Putamen (tissue), 1 donor: ENCODE measurements at regions not wholly inside any gene's neighbourhood (a gene's known extent, or its start where the extent isn't known, plus 50 kb on each side); places are given as distances from the start of the nearest gene placed in this dataset.

Experiments
- DNase-seq: peaks from one replicate; pipeline ENCODE4 v3.0.0-alpha.2; 2016; ENCODE audit warnings: low spot score

- DNase-seq: no peak
Observed at GRCh38 chr18:61082976-61083630, 250.1 kb upstream of the CDH20 start.

DNA sequence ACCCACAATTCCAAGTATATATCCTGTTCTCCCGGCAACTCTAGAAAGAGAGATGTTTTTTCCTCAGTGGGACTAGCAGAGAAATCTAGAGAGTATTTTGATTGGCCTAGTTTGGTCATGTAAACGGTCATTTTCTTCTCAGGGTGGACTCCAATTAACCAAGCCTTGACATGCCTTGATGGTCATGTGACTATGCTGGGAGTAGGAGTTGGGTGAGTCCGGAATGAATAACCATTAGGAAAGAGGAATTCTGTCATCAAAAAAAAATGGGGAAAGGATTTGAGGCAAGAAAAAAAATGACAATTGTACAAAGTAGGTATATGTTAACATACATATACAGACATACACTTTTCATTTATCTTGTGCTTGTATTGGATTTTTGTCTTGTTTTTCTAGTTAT, 248.2 kb upstream of the CDH20 start:
- DNase-seq: no peak

DNA sequence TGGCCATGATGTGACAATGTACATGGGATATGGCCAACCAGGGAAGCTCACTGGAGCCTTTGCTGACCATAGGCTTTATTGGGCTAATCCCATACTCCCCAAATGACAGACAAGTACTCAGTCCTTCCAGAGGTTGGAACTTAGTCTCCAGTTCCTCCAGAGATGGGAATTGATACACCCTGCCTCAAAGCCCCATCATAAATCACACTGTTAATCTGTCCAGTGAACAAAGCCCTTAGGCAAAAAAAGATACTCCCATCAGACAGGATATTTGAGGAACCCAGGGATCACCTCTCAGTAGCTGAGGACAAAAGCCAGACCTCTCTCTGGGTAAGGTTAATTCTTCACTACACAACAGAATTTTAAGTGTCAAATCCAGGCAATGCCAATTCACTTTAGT, 247.5 kb upstream of the CDH20 start:
- no peak for DNase-seq

- no peak for DNase-seq
Observed at GRCh38 chr18:61086657-61087056, 246.6 kb upstream of the CDH20 start.

DNA sequence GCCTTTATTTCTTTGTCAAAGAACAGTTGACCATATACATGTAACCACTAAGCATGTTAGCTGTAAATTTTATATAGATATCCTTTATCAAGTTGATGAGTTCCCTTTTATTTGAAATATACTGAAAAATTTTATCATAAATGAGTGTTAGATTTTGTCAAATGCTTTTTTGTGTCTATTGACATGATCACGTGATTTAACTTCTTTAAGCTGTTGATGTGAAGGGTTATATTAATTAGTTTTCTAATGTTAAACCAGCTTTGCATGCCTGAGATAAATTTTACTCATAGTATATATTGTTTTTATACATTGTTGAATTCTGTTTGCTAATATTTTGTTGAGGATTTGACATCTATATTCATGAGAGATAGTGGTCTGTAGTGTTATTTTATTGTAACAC, 241.9 kb upstream of the CDH20 start:
- DNase-seq: no peak

DNA sequence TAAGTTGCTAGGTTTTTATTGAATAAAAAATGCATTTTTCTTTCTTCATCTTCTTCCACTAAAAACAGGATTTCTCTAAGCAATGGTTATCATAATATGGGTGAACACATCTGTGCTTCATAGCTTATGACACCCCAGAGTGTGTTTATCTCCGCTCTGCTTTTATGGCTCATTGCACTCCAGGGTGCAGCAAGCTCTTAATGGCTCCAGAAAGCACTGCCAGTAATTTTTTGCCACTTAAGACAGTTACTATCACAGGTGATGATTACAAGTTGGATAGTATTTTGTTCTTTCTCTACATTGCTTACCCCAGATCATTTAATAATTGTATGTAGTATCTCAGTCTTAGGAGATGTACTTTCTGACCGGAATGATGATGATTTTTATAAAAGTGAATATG, 239.3 kb upstream of the CDH20 start:
- no peak for DNase-seq

GRCh38 chr18:61096226-61096625, 237.0 kb upstream of the CDH20 start:
- no peak for DNase-seq

DNA sequence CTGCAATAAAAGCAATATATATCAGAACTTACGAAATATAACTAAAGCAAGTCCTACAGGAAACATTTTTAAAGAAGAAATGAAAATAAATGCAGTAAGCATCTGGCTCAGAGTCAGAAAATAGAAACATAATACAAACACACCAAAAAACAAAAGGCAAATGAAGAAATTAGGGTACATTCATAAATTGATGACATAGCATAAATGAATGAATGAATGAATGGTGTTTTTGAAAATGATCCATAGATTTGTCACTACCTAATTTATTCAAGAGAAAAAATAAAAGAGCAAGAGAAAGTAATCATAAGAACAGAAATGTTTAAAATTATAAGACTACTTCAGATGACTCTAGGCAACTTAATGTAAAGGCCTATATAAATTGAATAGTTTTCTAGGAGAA, 226.1 kb upstream of the CDH20 start:
- DNase-seq: no peak

- DNase-seq: no peak
Observed at GRCh38 chr18:61108706-61109105, 224.5 kb upstream of the CDH20 start.

- DNase-seq: no peak
Observed at GRCh38 chr18:61123309-61123708, 209.9 kb upstream of the CDH20 start.

DNA sequence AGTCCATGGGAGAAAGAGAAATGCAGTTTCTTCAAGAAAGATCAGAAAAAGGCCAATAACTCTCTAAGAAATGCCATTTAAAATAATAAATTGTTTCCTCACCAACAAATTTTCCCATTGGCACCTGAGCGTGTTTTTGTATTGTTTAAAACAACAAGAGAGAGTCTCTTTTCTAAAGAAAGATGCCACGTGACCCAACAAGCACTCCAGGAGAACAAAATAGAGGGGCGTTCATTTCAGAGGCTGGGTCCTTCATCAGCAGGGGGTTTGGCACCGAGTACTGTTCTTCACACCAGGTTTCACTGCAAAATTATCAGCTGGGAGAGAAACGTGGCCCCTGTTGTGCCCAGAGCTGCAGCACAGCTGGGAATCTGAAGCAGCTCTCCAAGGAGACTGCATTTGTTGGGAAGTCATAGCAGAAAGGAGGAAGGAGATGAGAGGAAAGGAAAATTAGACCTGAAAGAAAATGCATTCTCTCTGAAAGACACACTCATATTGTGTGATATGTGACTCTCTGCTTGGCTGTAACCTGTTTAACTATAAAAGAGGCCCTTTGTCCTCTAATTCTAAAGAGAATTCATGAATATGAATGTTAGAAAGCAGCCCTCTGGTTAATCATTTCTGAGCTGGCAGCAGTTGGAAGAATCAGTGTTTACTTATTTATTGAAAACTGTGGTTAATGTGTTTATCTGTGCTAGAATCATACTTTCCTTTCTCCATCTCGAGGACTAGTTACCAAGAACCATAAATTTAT, 205.3 kb upstream of the CDH20 start:
- DNase-seq: no peak

- DNase-seq: no peak
Observed at GRCh38 chr18:61129001-61129400, 204.2 kb upstream of the CDH20 start.

- DNase-seq: no peak
Observed at GRCh38 chr18:61132031-61132430, 201.2 kb upstream of the CDH20 start.

GRCh38 chr18:61133783-61134182, 199.4 kb upstream of the CDH20 start:
- DNase-seq: no peak

- DNase-seq: no peak
Observed at GRCh38 chr18:61136711-61137251, 196.4 kb upstream of the CDH20 start.

GRCh38 chr18:61141691-61142090, 191.5 kb upstream of the CDH20 start:
- DNase-seq: no peak

DNA sequence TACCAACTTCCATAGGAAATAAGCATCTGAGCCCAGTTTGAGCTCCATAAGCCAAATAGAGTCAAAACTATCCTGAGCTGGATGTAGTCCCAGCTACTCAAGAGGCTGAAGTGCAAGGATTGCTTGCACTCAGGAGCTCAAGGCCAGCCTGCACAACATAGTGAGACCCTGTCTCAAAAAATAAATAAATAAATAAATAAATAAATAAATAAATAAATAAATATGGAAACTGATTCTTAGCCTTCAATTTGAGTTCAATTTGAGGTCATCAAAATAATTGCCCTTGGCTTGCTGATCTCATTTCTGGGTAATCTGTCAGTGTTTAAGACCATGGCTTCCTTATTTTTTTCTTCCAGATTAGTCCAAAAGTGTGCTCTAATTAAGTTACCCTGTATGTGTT, 184.9 kb upstream of the CDH20 start:
- no peak for DNase-seq

GRCh38 chr18:61149786-61150185, 183.4 kb upstream of the CDH20 start:
- no peak for DNase-seq

GRCh38 chr18:61153571-61153970, 179.7 kb upstream of the CDH20 start:
- DNase-seq: no peak

- no peak for DNase-seq
Observed at GRCh38 chr18:61154866-61155265, 178.4 kb upstream of the CDH20 start.

DNA sequence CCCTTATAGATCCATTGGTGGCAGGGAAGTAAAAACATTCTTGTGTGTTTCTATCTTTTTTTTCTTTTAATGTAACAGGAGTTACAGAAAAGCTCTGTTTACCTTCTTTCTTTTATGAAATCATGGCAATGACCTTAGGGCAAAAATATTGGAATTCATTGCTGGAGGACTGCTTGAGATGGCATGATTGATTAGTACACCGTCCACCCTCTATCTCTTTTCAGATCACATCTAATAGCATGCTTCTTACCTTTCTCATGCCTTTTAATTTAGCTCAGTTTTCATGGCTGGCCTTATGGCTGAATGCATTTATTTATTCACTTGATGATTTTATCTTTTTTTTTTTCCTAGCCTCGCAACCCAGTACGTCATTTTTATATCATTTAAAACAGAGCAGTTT, 177.6 kb upstream of the CDH20 start:
- no peak for DNase-seq

- DNase-seq: no peak
Observed at GRCh38 chr18:61157451-61157850, 175.8 kb upstream of the CDH20 start.

DNA sequence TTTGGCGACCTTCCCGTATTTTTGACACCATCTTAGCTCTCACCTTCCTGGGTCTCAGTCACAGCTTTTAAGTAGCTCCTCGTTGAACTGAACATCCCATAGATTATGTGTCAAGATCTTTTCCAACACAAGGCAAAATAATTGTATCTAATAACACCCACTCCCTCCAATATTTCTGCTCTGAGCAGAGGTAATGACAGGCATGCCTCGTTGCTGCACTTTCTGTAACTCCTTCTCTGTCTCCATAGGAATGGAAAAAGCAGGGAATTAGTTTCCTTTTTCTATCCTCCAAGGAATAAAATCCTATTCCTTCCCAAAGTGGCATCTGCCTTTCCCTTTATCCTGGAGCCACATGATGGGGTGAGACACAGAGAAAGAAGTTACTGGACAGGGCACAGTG, 174.0 kb upstream of the CDH20 start:
- peak; percentile 53 for DNase-seq

- no peak for DNase-seq
Observed at GRCh38 chr18:61164321-61164720, 168.9 kb upstream of the CDH20 start.
